Left renal cortex interstitium (tissue), 4 donors: ENCODE measurements at regions not wholly inside any gene's neighbourhood (a gene's known extent, or its start where the extent isn't known, plus 50 kb on each side); places are given as distances from the start of the nearest gene placed in this dataset.
"Not testable (repeated sequence)": the region's sequence is repeated elsewhere in the genome, so short reads cannot be mapped to it uniquely, and the experiment has no call there.

Experiments used
- DNase-seq, 4 donors: peaks; one replicate each; pipeline ENCODE4 v3.0.0-alpha.2; 2013; ENCODE audit warnings: low read depth in 4 of 4, low spot score in 2 of 4, missing footprints in 1 of 4

- DNase-seq: no peak
Measured at GRCh38 chr14:43887523-43887922, 619.6 kb downstream of the FSCB start.

- no peak for DNase-seq
Measured at GRCh38 chr14:43877351-43877960, 629.6 kb downstream of the FSCB start.

DNA sequence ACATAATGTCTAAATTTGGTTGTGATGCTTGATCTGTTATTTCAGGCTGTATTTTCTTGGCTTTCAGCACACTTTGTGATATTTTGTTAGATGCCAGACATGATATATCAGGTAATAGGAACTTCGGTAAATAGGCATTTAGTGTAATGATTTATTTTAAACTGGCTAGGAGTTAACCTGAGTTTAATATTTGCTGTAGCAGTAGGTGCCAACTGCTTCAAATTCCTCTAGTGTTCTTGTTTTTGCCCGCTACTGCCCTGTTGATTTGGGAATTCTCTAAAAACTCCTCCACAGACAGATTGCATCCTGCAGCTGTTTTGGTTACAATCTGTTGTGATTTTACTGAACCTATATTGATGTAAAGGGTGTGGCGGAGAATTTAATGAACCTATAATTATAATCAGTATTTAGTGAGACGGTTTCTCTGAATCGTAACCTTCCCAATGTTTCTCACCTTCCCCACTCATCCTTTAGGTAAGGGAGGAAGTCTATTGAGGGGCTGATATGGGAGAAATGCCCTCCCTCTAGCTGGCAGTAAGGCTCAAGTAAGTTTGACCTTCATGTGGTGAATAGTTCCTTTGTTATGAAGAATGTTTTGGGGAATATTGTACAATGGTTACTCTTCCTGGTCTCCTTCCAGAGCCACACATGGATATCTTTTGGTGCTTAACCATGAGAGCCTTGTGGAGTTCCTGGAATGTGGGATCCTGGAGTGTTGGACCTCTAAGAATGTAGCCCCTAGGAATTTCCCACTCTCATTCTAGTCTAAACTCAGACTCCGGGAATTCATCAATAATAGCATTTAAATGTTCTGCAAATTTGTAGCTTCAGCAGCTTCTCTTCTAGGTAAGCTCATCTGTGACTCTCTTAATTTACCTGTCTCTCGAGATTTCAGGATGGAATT, 634.1 kb downstream of the FSCB start:
- DNase-seq: no peak

- DNase-seq: no peak
Measured at GRCh38 chr14:43872222-43872621, 634.9 kb downstream of the FSCB start.

DNA sequence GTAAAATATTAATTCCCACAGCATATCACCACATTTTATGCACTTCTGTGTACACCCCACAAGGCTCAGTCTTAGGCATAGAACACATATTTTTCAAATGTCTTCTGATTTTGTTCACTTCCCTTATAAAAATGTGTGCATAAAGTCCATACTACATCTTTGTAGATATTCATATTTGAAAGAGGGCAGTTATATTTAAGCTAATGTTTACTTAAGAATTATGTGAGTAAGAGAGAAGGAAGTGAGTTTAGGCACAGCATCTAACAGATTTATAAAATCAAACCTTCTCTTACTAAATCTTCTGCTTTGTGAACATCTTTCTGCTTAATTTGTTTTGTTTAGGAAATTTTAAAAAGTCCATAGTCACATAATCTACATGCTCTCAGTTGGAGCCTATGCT, 648.1 kb downstream of the FSCB start:
- no peak for DNase-seq

DNA sequence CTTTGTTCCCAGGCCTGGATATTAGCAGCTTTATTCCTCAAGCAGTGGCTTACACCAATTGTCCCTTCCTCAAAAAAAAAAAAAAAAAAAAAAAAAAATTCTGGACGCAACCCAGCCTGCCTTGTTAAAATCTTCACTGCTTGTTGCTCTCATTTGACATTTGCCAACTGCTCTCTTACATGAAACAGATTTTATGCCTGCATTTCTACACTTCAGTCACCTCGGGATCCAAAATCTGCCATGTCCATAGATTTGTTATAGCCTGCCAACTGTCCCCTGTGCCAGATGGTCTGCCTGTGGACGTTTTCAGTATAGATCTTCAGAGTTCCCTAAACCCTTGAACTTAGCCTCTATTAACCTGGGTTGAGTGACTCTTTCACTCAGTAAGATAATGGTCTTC, 651.5 kb downstream of the FSCB start:
- DNase-seq: no peak

- no peak for DNase-seq
Measured at GRCh38 chr14:43853541-43853940, 653.5 kb downstream of the FSCB start.

DNA sequence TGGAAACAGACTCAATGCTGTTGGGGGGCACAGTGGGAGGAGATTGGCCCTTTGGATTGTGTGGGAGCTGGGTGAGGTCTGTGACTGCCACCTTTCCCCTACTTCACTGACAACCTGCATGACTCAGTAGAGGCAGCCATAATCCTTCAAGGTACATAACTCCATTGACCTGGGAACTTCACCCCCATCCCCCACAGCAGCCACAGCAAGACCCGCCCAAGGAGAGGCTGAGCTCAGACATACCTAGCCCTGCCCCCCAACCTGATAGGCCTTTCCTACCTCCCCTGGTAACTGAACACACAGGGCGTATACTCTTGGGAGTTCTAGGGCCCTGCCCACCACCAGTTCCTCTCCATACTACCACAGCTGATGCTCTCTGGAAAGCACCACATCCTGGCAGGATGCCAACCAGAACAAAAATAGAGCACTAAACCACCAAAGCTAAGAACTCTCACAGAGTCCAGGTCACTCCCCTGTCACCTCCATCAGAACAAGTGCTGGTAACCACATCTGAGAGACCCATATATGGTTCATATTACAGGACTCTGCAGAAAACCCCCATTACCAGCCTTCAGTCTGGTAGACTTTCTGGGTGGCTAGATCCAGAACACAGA, 703.9 kb downstream of the FSCB start:
- no peak for DNase-seq

DNA sequence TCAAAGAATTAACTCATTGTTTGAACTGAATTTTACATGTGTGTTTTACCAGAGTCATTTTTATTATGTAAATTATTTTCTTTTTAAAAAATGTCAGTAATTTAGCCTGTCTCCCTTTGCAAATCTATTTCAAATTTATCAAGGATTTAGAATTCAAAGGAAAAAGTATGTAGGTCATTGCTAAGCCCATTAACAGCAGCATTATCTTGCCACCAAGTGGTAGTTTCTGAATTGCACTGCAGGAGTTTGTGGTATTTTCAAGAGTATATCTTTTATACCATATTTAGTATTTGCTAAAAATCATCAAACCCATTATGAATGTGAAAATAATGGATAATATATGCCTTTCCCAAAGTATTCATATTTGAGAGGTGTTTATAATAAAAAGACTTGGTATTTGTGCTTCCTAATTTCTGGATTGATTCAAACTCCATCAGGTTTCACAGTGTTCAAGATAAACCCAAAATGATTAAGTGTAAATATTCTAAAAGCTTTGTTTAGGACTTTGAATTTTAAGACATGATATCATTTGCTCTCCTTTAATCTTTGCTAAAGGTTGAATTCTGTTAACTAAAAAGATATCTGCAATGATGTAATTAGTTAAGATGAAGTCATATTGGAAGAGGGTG, 711.4 kb downstream of the FSCB start:
- DNase-seq: no peak

- no peak for DNase-seq
Measured at GRCh38 chr14:43793579-43793978, 713.5 kb downstream of the FSCB start.

GRCh38 chr14:43792980-43793379, 714.1 kb downstream of the FSCB start:
- DNase-seq: no peak

DNA sequence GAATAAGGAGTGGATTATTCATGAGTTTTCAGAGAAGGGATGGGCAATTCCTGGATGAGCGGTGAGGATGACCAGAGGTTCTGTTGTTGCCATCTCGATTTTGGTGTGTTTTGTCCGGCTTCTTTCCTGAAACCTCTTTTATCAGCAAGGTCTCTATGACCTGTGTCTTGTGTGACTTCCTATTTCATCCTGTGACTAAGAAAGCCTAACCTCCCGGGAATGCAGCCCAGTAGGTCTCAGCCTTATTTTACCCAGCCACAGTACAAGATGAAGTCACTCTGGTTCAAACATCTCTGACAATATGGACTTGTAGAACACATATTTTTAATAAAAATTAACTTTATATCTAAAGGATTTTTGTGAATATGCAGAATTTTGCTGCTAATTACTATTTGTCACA, 716.4 kb downstream of the FSCB start:
- DNase-seq: no peak

GRCh38 chr14:43789458-43789857, 717.6 kb downstream of the FSCB start:
- no peak for DNase-seq

DNA sequence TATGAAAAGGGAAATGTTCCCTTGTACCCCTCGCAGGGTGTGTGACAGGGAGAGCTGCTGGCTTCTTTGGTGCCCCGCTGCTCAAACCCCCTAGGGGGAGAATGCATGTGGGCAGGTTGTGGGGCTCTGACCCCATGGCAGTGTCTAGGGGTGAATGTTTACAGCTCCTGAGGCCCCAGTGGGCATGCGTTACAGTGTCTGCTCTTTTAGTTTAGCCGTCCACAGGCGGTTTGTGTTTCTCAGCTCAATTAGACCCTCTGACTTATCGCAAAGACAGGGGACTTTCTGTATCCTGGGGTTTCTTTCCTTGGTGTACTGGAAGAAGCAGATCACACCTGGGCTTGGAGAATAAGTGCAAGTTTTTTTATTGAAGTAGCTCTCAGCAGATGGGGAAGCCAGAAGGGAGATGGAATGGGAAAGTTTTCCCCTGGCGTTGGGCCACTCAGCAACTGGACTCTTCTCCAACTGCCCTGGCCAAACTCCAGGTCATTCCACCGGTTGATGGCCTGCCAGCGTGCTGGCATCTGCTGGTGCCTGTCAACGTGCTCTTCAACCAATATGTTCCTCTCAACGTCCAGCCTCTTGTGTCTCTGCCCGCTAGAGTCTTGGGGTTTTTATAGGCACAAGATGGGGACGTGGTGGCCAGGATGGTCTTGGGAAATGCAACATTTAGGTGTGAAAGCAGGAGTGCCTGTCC, 720.9 kb downstream of the FSCB start:
- DNase-seq: no peak

DNA sequence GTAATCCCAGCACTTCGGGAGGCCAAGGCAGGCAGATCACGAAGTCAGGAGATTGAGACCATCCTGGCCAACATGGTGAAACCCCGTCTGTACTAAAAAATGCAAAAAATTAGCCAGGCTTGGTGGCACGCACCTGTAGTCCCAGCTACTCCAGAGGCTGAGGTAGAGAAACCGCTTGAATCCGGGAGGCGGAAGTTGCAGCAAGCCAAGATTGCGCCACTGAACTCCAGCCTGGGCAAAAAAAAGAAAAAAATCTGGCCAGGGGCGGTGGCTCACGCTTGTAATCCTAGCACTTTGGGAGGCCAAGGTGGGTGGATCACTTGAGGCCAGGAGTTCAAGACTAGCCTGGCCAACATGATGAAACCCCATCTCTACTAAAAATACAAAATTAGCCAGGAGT, 722.7 kb downstream of the FSCB start:
- not testable (repeated sequence) for DNase-seq

GRCh38 chr14:43778937-43779639, 728.0 kb downstream of the FSCB start:
- no peak for DNase-seq

- no peak for DNase-seq
Measured at GRCh38 chr14:43778570-43778936, 728.5 kb downstream of the FSCB start.

- DNase-seq: no peak
Measured at GRCh38 chr14:43765474-43765873, 741.6 kb downstream of the FSCB start.

GRCh38 chr14:43764433-43764832, 742.6 kb downstream of the FSCB start:
- DNase-seq: no peak

GRCh38 chr14:43755707-43756106, 751.4 kb downstream of the FSCB start:
- no peak for DNase-seq
